GM12878 (cell line): ENCODE measurements at regions not wholly inside any gene's neighbourhood (a gene's known extent, or its start where the extent isn't known, plus 50 kb on each side); places are given as distances from the start of the nearest gene placed in this dataset.

Experiments
- ATAC-seq: fragments of 200-7000 bp; cut with Tn5 transposase; 3 replicates; pipeline ENCODE4 v1.9.1; 2020; ENCODE audit warnings: mild to moderate bottlenecking, moderate library complexity
- BruUV-seq: library from RNA; stranded (reverse); fragments of 400-500 nt; replicated peaks from 2 replicates; lab custom pipeline; 2021; lab: Mats Ljungman, UMichigan
- CTCF ChIA-PET: fragments of 300-600 bp; sonication (Branson Sonifier 250); formaldehyde crosslinking; extraction: SDS; loops from one replicate; lab custom pipeline; 2021; ENCODE audit warnings: inconsistent platforms; lab: Yijun Ruan, JAX
- POLR2A ChIA-PET: fragments of 350-600 bp; formaldehyde crosslinking; extraction: SDS; loops from one replicate; lab custom pipeline; 2021; ENCODE audit warnings: inconsistent platforms; lab: Charles Lee
- RAD21 ChIA-PET: fragments of 300-600 bp; sonication (Branson Sonifier 250); formaldehyde crosslinking; loops from one replicate; lab custom pipeline; 2023; ENCODE audit warnings: antibody characterized with exemption; ENCODE audit not compliant: unreplicated experiment; lab: Charles Lee
- SMC1A ChIA-PET: fragments of 300-600 bp; sonication (Branson Sonifier 250); formaldehyde crosslinking; loops from one replicate; lab custom pipeline; 2023; ENCODE audit not compliant: unreplicated experiment, uncharacterized antibody; lab: Charles Lee
- DNase-seq: peaks from one replicate; pipeline ENCODE4 v3.0.0-alpha.2; 2011; ENCODE audit warnings: low read depth, low spot score
- FAIRE-seq: peaks from 3 replicates; lab custom pipeline; 2011; peaks lifted over from hg19 to GRCh38; lab: Jason Lieb, UNC
- H2AFZ ChIP-seq: 2 replicates; pipeline ENCODE4 v1.6.0; 2011; ENCODE audit warnings: low read depth, low read length, control low read depth; ENCODE audit not compliant: control insufficient read depth
- H3K27ac ChIP-seq: 2 replicates; pipeline ENCODE4 v1.5.1; 2011; ENCODE audit warnings: control low read depth; ENCODE audit not compliant: control insufficient read depth, insufficient read depth
- H3K27me3 ChIP-seq, 2 experiments: replicated peaks in 1 of 2; 2 replicates each; pipeline versions ENCODE4 v1.6.0 to v1.6.1; 2011; ENCODE audit warnings: low read length in 1 of 2; ENCODE audit not compliant: control insufficient read depth in 2 of 2, insufficient read depth in 2 of 2
- H3K36me3 ChIP-seq, 2 experiments: 2 replicates each; pipeline ENCODE4 v1.5.1; 2011; ENCODE audit warnings: low read length in 1 of 2; ENCODE audit not compliant: control insufficient read depth in 2 of 2, insufficient read depth in 2 of 2
- H3K4me1 ChIP-seq: 2 replicates; pipeline ENCODE4 v1.6.1; 2011; ENCODE audit warnings: mild to moderate bottlenecking, low read length, moderate library complexity, mixed read lengths; ENCODE audit not compliant: control insufficient read depth, insufficient read depth
- H3K4me2 ChIP-seq: 2 replicates; pipeline ENCODE4 v1.6.0; 2011; ENCODE audit warnings: control low read depth; ENCODE audit not compliant: control insufficient read depth, insufficient read depth
- H3K4me3 ChIP-seq: fragments of 200-600 bp; sonication (generic); 2 replicates; pipeline ENCODE4 v1.5.1; 2016
- H3K79me2 ChIP-seq: 2 replicates; pipeline ENCODE4 v1.6.0; 2011; ENCODE audit warnings: low read length; ENCODE audit not compliant: control insufficient read depth, insufficient read depth
- H3K9ac ChIP-seq: 2 replicates; pipeline ENCODE4 v1.8.0; 2011; ENCODE audit warnings: low read length, control low read depth, mixed read lengths; ENCODE audit not compliant: control insufficient read depth, insufficient read depth
- H3K9me3 ChIP-seq: replicated peaks from 3 replicates; pipeline ENCODE4 v1.5.1; 2011; ENCODE audit warnings: mild to moderate bottlenecking, low read length; ENCODE audit not compliant: control insufficient read depth, insufficient read depth
- H4K20me1 ChIP-seq: 2 replicates; pipeline ENCODE4 v1.6.0; 2011; ENCODE audit not compliant: control insufficient read depth, insufficient read depth
- CBX5 ChIP-seq: sonication (generic); IDR thresholded peaks from 2 replicates; pipeline ENCODE4 v1.6.1; 2016; ENCODE audit warnings: low read depth, moderate library complexity, mild to moderate bottlenecking, inconsistent platforms
- CREM ChIP-seq: IDR thresholded peaks from 2 replicates; pipeline ENCODE4 v1.6.1; 2014; ENCODE audit warnings: antibody characterized with exemption, low read depth
- HDGF ChIP-seq: fragments of 450-650 bp; IDR thresholded peaks from 2 replicates; pipeline ENCODE4 v1.6.1; 2016; ENCODE audit warnings: antibody characterized with exemption
- IRF4 ChIP-seq: IDR thresholded peaks from 2 replicates; pipeline ENCODE4 v1.6.1; 2011; ENCODE audit warnings: low read depth, low read length
- JUND ChIP-seq: IDR thresholded peaks from 2 replicates; pipeline ENCODE4 v1.6.1; 2012; ENCODE audit warnings: low read depth, mild to moderate bottlenecking, low read length, improper control_type of control experiment, moderate library complexity
- MEF2A ChIP-seq: IDR thresholded peaks from 2 replicates; pipeline ENCODE4 v1.6.1; 2011; ENCODE audit warnings: low read depth, mild to moderate bottlenecking, low read length, moderate library complexity; ENCODE audit not compliant: insufficient read depth
- MYC ChIP-seq: IDR thresholded peaks from 2 replicates; pipeline ENCODE4 v1.6.1; 2011; ENCODE audit warnings: mild to moderate bottlenecking, low read length, moderate library complexity, inconsistent platforms; ENCODE audit not compliant: insufficient read depth, insufficient replicate concordance, insufficient read length, severe bottlenecking
- NBN ChIP-seq: fragments of 450-650 bp; IDR thresholded peaks from 2 replicates; pipeline ENCODE4 v1.6.1; 2016
- NR2C2 ChIP-seq: IDR thresholded peaks from 2 replicates; pipeline ENCODE4 v1.6.1; 2011; ENCODE audit warnings: borderline replicate concordance, low read depth; ENCODE audit not compliant: control insufficient read depth, insufficient read length
- RAD21 ChIP-seq: IDR thresholded peaks from 2 replicates; pipeline ENCODE4 v1.6.1; 2011; ENCODE audit warnings: mild to moderate bottlenecking, low read depth, low read length, moderate library complexity; ENCODE audit not compliant: insufficient read depth
- SIN3A ChIP-seq: IDR thresholded peaks from 2 replicates; pipeline ENCODE4 v1.6.1; 2012; ENCODE audit warnings: low read depth, low read length, improper control_type of control experiment
- SMAD5 ChIP-seq: IDR thresholded peaks from 2 replicates; pipeline ENCODE4 v1.6.1; 2016; ENCODE audit warnings: antibody characterized with exemption, low read depth
- STAT1 ChIP-seq: fragments of 450-650 bp; conservative IDR thresholded peaks from 2 replicates; pipeline ENCODE4 v1.6.1; 2014; ENCODE audit warnings: antibody characterized with exemption, mild to moderate bottlenecking
- TAF1 ChIP-seq: IDR thresholded peaks from 2 replicates; pipeline ENCODE4 v1.6.1; 2011; ENCODE audit warnings: mild to moderate bottlenecking, low read depth, low read length, borderline replicate concordance
- USF1 ChIP-seq: IDR thresholded peaks from 2 replicates; pipeline ENCODE4 v1.6.1; 2011; ENCODE audit warnings: borderline replicate concordance, low read depth, mild to moderate bottlenecking, moderate library complexity, mixed read lengths, low read length; ENCODE audit not compliant: insufficient read depth; ENCODE audit errors: extremely low read length
- ZNF217 ChIP-seq: fragments of 450-650 bp; IDR thresholded peaks from 2 replicates; pipeline ENCODE4 v1.6.1; 2017; ENCODE audit warnings: antibody characterized with exemption, mild to moderate bottlenecking
- WGBS: methylation state at CpG from one replicate; pipeline ENCODE4 v1.1.6; 2016; ENCODE audit warnings: low lambda C conversion rate; ENCODE audit not compliant: insufficient replicate concordance, insufficient coverage; ENCODE audit errors: missing lambda C conversion rate; 5-methylcytosine and 5-hydroxymethylcytosine counted together
- in situ Hi-C: fragments of 300-500 bp; cut with MboI; formaldehyde crosslinking; loops from 9 replicates; pipeline ENCODE4 v1.14.3; 2018; ENCODE audit warnings: mixed read lengths
- intact Hi-C: fragments of 100-400 bp; cut with micrococcal nuclease; formaldehyde crosslinking; loops from one replicate; pipeline ENCODE4 v1.14.2; 2022; ENCODE audit not compliant: unreplicated experiment
- TF ChIP-seq, protein P1 (sequence below): IDR thresholded peaks from 2 replicates; pipeline ENCODE4 v1.6.1; 2012; ENCODE audit warnings: low read length, inconsistent platforms
- TF ChIP-seq, protein P2 (sequence below): fragments of 450-650 bp; IDR thresholded peaks from 2 replicates; pipeline ENCODE4 v1.6.1; 2016; ENCODE audit warnings: mild to moderate bottlenecking

DNA sequence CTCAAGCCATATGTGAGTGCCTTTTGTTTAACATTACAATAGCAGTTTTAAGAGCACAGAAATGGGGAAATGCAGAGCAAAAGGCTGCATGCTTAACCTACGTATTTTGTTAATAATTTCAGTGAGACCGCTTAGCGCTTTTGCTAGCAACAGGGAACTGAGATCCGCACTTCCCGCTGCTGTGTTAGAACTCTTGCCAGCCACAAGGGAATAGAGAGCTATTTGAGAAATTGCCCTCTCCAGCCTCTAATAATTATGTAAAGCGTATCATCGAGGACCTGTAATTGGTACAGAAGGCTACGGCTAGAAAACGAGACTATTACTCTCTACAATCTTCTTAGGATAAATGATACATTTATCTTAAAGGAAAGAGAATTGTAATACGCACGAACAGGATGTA, 205.2 kb upstream of the GRIP1 start:
- ATAC-seq: no peak
- H3K36me3 ChIP-seq: no peaks in the 10 kb centered on the region
- in situ Hi-C loops: no loop called here
- FAIRE-seq: no peak
- H3K27me3 ChIP-seq: peaks cover 0 to 3% of the 10 kb centered on the region in 2 experiments; a peak in 2 of 4 replicates
- CTCF ChIA-PET: no interaction called here
- H3K4me3 ChIP-seq: no peak overlapping the region
- H3K9ac ChIP-seq: no peak overlapping the region
- no peak for DNase-seq
- no peaks in the 10 kb centered on the region for H4K20me1 ChIP-seq
- H3K79me2 ChIP-seq: no peaks in the 10 kb centered on the region
- SMC1A ChIA-PET: interaction anchor here (0.5 kb wide), 1 partner anchor 529 kb away, joined by 3 read pairs; no protein-coding TSS in a partner anchor
- H3K27ac ChIP-seq: no peak overlapping the region
- no peaks in the 10 kb centered on the region for H3K4me1 ChIP-seq
- no peak overlapping the region for H2AFZ ChIP-seq
- H3K9me3 ChIP-seq: no peaks in the 10 kb centered on the region
- no peak overlapping the region for H3K4me2 ChIP-seq
- WGBS: 54% methylated on average over 11 of the region's 11 CpGs
- RAD21 ChIA-PET: no interaction called here
- POLR2A ChIA-PET: no interaction called here
- TF ChIP-seq MYC (no peak), CBX5 (no peak), ZNF217 (no peak), SMAD5 (no peak), NBN (no peak), HDGF (no peak), IRF4 (no peak), SIN3A (no peak), TAF1 (no peak), RAD21 (no peak), MEF2A (no peak), NR2C2 (no peak), JUND (no peak), STAT1 (no peak), CREM (no peak), USF1 (no peak)
- TF ChIP-seq, protein P1, sequence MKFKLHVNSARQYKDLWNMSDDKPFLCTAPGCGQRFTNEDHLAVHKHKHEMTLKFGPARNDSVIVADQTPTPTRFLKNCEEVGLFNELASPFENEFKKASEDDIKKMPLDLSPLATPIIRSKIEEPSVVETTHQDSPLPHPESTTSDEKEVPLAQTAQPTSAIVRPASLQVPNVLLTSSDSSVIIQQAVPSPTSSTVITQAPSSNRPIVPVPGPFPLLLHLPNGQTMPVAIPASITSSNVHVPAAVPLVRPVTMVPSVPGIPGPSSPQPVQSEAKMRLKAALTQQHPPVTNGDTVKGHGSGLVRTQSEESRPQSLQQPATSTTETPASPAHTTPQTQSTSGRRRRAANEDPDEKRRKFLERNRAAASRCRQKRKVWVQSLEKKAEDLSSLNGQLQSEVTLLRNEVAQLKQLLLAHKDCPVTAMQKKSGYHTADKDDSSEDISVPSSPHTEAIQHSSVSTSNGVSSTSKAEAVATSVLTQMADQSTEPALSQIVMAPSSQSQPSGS: no peak
- TF ChIP-seq, protein P2, sequence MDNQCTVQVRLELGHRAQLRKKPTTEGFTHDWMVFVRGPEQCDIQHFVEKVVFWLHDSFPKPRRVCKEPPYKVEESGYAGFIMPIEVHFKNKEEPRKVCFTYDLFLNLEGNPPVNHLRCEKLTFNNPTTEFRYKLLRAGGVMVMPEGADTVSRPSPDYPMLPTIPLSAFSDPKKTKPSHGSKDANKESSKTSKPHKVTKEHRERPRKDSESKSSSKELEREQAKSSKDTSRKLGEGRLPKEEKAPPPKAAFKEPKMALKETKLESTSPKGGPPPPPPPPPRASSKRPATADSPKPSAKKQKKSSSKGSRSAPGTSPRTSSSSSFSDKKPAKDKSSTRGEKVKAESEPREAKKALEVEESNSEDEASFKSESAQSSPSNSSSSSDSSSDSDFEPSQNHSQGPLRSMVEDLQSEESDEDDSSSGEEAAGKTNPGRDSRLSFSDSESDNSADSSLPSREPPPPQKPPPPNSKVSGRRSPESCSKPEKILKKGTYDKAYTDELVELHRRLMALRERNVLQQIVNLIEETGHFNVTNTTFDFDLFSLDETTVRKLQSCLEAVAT: no peak
- BruUV-seq: no TSS peak
- intact Hi-C loops: no loop called here
